WTC11 (cell line): ENCODE measurements at regions not wholly inside any gene's neighbourhood (a gene's known extent, or its start where the extent isn't known, plus 50 kb on each side); places are given as distances from the start of the nearest gene placed in this dataset.

ENCODE experiments used
- ATAC-seq: fragments of 200-7000 bp; cut with Tn5 transposase; 2 replicates; pipeline ENCODE4 v1.10.0; 2021; ENCODE audit warnings: mild to moderate bottlenecking, moderate library complexity
- CTCF ChIA-PET: fragments of 300-600 bp; sonication (Branson Sonifier 250); formaldehyde crosslinking; loops from one replicate; lab custom pipeline; 2021; ENCODE audit warnings: antibody characterized with exemption; lab: Charles Lee
- POLR2A ChIA-PET: fragments of 350-600 bp; sonication (Branson Sonifier 250); formaldehyde crosslinking; loops from one replicate; lab custom pipeline; 2021; ENCODE audit warnings: antibody characterized with exemption; lab: Charles Lee
- DNase-seq: peaks from one replicate; pipeline ENCODE4 v3.0.0; 2021; ENCODE audit warnings: low spot score
- H3K27ac Mint-ChIP-seq: 2 replicates; pipeline ENCODE4 v1.8.0; 2021; ENCODE audit warnings: mixed read lengths
- H3K27me3 Mint-ChIP-seq: 2 replicates; pipeline ENCODE4 v1.8.0; 2021; ENCODE audit warnings: low read depth, mild to moderate bottlenecking, moderate library complexity, mixed read lengths
- H3K36me3 Mint-ChIP-seq: 2 replicates; pipeline ENCODE4 v1.8.0; 2021; ENCODE audit warnings: mixed read lengths
- H3K4me1 Mint-ChIP-seq: 2 replicates; pipeline ENCODE4 v1.8.0; 2022; ENCODE audit warnings: mixed read lengths
- H3K4me3 Mint-ChIP-seq: 2 replicates; pipeline ENCODE4 v1.8.0; 2021; ENCODE audit warnings: mild to moderate bottlenecking, moderate library complexity, mixed read lengths
- H3K9me3 Mint-ChIP-seq: 2 replicates; pipeline ENCODE4 v1.8.0; 2021; ENCODE audit warnings: mixed read lengths
- ARID4B ChIP-seq: sonication (generic); formaldehyde crosslinking; IDR thresholded peaks from 2 replicates; pipeline ENCODE4 v1.8.0; 2023; ENCODE audit warnings: missing genetic modification reagents, mild to moderate bottlenecking, borderline replicate concordance
- ATF2 ChIP-seq: sonication (generic); formaldehyde crosslinking; IDR thresholded peaks from 2 replicates; pipeline ENCODE4 v1.8.1; 2022; ENCODE audit warnings: low read depth, missing genetic modification reagents, borderline replicate concordance
- E2F1 ChIP-seq: sonication (generic); formaldehyde crosslinking; IDR thresholded peaks from 2 replicates; pipeline ENCODE4 v1.8.0; 2022; ENCODE audit warnings: mild to moderate bottlenecking, missing genetic modification reagents
- FOXJ3 ChIP-seq: sonication (generic); formaldehyde crosslinking; IDR thresholded peaks from 2 replicates; pipeline ENCODE4 v1.9.0; 2021; ENCODE audit warnings: missing genetic modification reagents, mild to moderate bottlenecking, borderline replicate concordance
- GABPB1 ChIP-seq: sonication (generic); formaldehyde crosslinking; IDR thresholded peaks from 2 replicates; pipeline ENCODE4 v1.8.1; 2023; ENCODE audit warnings: mild to moderate bottlenecking, missing genetic modification reagents
- GRHL2 ChIP-seq: fragments of 250-450 bp; sonication (Bioruptor Pico); IDR thresholded peaks from 2 replicates; pipeline ENCODE4 v1.8.0; 2022; ENCODE audit warnings: mild to moderate bottlenecking, moderate library complexity; ENCODE audit not compliant: insufficient replicate concordance, severe bottlenecking
- GTF2I ChIP-seq: fragments of 250-450 bp; sonication (Bioruptor Pico); conservative IDR thresholded peaks from 2 replicates; pipeline ENCODE4 v1.4.0; 2021; ENCODE audit warnings: mild to moderate bottlenecking
- MLX ChIP-seq: sonication (generic); formaldehyde crosslinking; IDR thresholded peaks from 2 replicates; pipeline ENCODE4 v1.8.1; 2023; ENCODE audit warnings: mild to moderate bottlenecking, missing genetic modification reagents, moderate library complexity
- NR1H2 ChIP-seq: sonication (generic); formaldehyde crosslinking; IDR thresholded peaks from 2 replicates; pipeline ENCODE4 v1.9.0; 2021; ENCODE audit warnings: mild to moderate bottlenecking, moderate library complexity, missing genetic modification reagents
- NR2C2 ChIP-seq: sonication (generic); formaldehyde crosslinking; IDR thresholded peaks from 2 replicates; pipeline ENCODE4 v1.8.0; 2022; ENCODE audit warnings: mild to moderate bottlenecking, missing genetic modification reagents
- OVOL2 ChIP-seq: fragments of 250-450 bp; sonication (Bioruptor Pico); IDR thresholded peaks from 2 replicates; pipeline ENCODE4 v1.9.0; 2021; ENCODE audit warnings: mild to moderate bottlenecking, borderline replicate concordance
- PRDM15 ChIP-seq: sonication (generic); formaldehyde crosslinking; IDR thresholded peaks from 2 replicates; pipeline ENCODE4 v1.8.0; 2022; ENCODE audit warnings: missing genetic modification reagents
- SMAD4 ChIP-seq: sonication (generic); formaldehyde crosslinking; IDR thresholded peaks from 2 replicates; pipeline ENCODE4 v1.8.0; 2022; ENCODE audit warnings: mild to moderate bottlenecking, missing genetic modification reagents
- SP1 ChIP-seq: sonication (generic); formaldehyde crosslinking; conservative IDR thresholded peaks from 2 replicates; pipeline ENCODE4 v1.8.1; 2022; ENCODE audit warnings: missing genetic modification reagents
- TEAD4 ChIP-seq: sonication (generic); formaldehyde crosslinking; IDR thresholded peaks from 2 replicates; pipeline ENCODE4 v1.8.0; 2022; ENCODE audit warnings: mild to moderate bottlenecking, missing genetic modification reagents
- TP53 ChIP-seq: sonication (generic); formaldehyde crosslinking; IDR thresholded peaks from 2 replicates; pipeline ENCODE4 v1.8.1; 2023; ENCODE audit warnings: mild to moderate bottlenecking, missing genetic modification reagents
- USF2 ChIP-seq: sonication (generic); formaldehyde crosslinking; IDR thresholded peaks from 2 replicates; pipeline ENCODE4 v1.8.1; 2023; ENCODE audit warnings: mild to moderate bottlenecking, missing genetic modification reagents, moderate library complexity
- ZBTB43 ChIP-seq: sonication (generic); formaldehyde crosslinking; IDR thresholded peaks from 2 replicates; pipeline ENCODE4 v1.8.1; 2023; ENCODE audit warnings: mild to moderate bottlenecking, missing genetic modification reagents
- ZNF317 ChIP-seq: sonication (generic); formaldehyde crosslinking; IDR thresholded peaks from 2 replicates; pipeline ENCODE4 v1.8.1; 2023; ENCODE audit warnings: low read depth, mild to moderate bottlenecking, moderate library complexity, missing genetic modification reagents, borderline replicate concordance
- ZNF396 ChIP-seq: fragments of 250-450 bp; sonication (Bioruptor Pico); IDR thresholded peaks from 2 replicates; pipeline ENCODE4 v1.8.0; 2021; ENCODE audit warnings: mild to moderate bottlenecking, moderate library complexity, borderline replicate concordance

GRCh38 chr16:75996491-75996890 lies 270.2 kb upstream of the CPHXL start (continued):
- TF ChIP-seq E2F1 (CRISPR knock-in tag) = no peak
- no peak for TF ChIP-seq MLX
- no peak for TF ChIP-seq FOXJ3 (CRISPR knock-in tag)
- no peak for TF ChIP-seq GRHL2 (CRISPR knock-in tag)
- TF ChIP-seq TP53 (CRISPR knock-in tag) = no peak
- no peak for TF ChIP-seq TEAD4 (CRISPR knock-in tag)
- TF ChIP-seq ARID4B (CRISPR knock-in tag) = no peak

- TF ChIP-seq OVOL2 (CRISPR knock-in tag) (no peak), ATF2 (CRISPR knock-in tag) (no peak), GTF2I (CRISPR knock-in tag) (no peak), ZNF317 (CRISPR knock-in tag) (no peak), ZNF396 (no peak), GABPB1 (CRISPR knock-in tag) (no peak)
- Mint-ChIP-seq H3K27ac (no peak overlapping the region), H3K4me1 (no peaks in the 10 kb centered on the region), H3K36me3 (peaks cover 21% of the 10 kb centered on the region), H3K9me3 (peaks cover 69% of the 10 kb centered on the region), H3K4me3 (no peak overlapping the region), H3K27me3 (peaks cover 4% of the 10 kb centered on the region; the same call in 1 of the 2 replicates)
- DNase-seq = no peak
- POLR2A ChIA-PET = interaction anchor here (0.7 kb wide), 1 partner anchor 189 kb away, joined by 4 read pairs; no protein-coding TSS in a partner anchor
- no peak for ATAC-seq
- CTCF ChIA-PET = no interaction called here
These were observed 271.3 kb upstream of the CPHXL start for GRCh38 chr16:75997606-75998005.

GRCh38 chr16:76007645-76008044 lies 269.6 kb upstream of the CNTNAP4 start:
- no peak for DNase-seq
- Mint-ChIP-seq H3K4me3 (no peak overlapping the region), H3K4me1 (no peaks in the 10 kb centered on the region), H3K36me3 (no peaks in the 10 kb centered on the region; the same call in 1 of the 2 replicates), H3K27me3 (peaks cover 7% of the 10 kb centered on the region), H3K9me3 (peaks cover 45% of the 10 kb centered on the region), H3K27ac (no peak overlapping the region)
- ATAC-seq = no peak
- ChIA-PET POLR2A (no interaction called here), CTCF (no interaction called here)
- TF ChIP-seq OVOL2 (CRISPR knock-in tag) (no peak), SMAD4 (CRISPR knock-in tag) (no peak), PRDM15 (CRISPR knock-in tag) (no peak), FOXJ3 (CRISPR knock-in tag) (no peak), ZBTB43 (CRISPR knock-in tag) (no peak), USF2 (CRISPR knock-in tag) (no peak), NR1H2 (CRISPR knock-in tag) (no peak), SP1 (CRISPR knock-in tag) (no peak), TP53 (CRISPR knock-in tag) (no peak), GTF2I (CRISPR knock-in tag) (no peak), NR2C2 (CRISPR knock-in tag) (no peak)
